Transverse colon (tissue), 4 donors: ENCODE measurements at regions not wholly inside any gene's neighbourhood (a gene's known extent, or its start where the extent isn't known, plus 50 kb on each side); places are given as distances from the start of the nearest gene placed in this dataset.

Experiments
- CTCF ChIP-seq, 5 experiments: fragments of 200-600 bp in 3 of 5; fragments of 450-650 bp in 2 of 5; sonication (generic) in 3 of 5; IDR thresholded peaks; 1 replicate in 2 of 5; 2 replicates in 3 of 5; pipeline ENCODE4 v1.5.1; 2016 to 2017; ENCODE audit warnings: antibody characterized with exemption in 5 of 5, inconsistent platforms in 3 of 5, mild to moderate bottlenecking in 2 of 5, moderate library complexity in 1 of 5
- POLR2A ChIP-seq: fragments of 450-650 bp; IDR thresholded peaks from one replicate; pipeline ENCODE4 v1.6.1; 2016; ENCODE audit warnings: antibody characterized with exemption, mild to moderate bottlenecking, moderate library complexity
- POLR2AphosphoS5 ChIP-seq, 3 donors: sonication (generic); formaldehyde crosslinking; IDR thresholded peaks; one replicate each; pipeline ENCODE4 v1.6.1; 2016; ENCODE audit warnings: antibody characterized with exemption in 3 of 3

- TF ChIP-seq POLR2AphosphoS5 (IDR thresholded peaks at IDR 0.05): no peak
- TF ChIP-seq CTCF (IDR thresholded peaks at IDR 0.05): no peak
- TF ChIP-seq POLR2A: no peak
Measured at GRCh38 chr9:99743006-99743405, 78.7 kb upstream of the NR4A3 start.
